BLaER1 treated with 17β-estradiol and CSF1 and Interleukin-3, amounts not matched to agents 10 nM and 100 nM (cell line): ENCODE measurements at regions not wholly inside any gene's neighbourhood (a gene's known extent, or its start where the extent isn't known, plus 50 kb on each side); places are given as distances from the start of the nearest gene placed in this dataset.
"Not testable (repeated sequence)": the region's sequence is repeated elsewhere in the genome, so short reads cannot be mapped to it uniquely, and the experiment has no call there.

Experiments used
- H3K27ac ChIP-seq, 11 experiments: shearing (Covaris generic); formaldehyde crosslinking; 2 replicates each; pipeline ENCODE4 v1.8.1; 2022
- H3K27me3 ChIP-seq, 11 experiments: shearing (Covaris generic); formaldehyde crosslinking; 2 replicates each; pipeline ENCODE4 v1.8.1; 2022
- H3K36me3 ChIP-seq, 11 experiments: shearing (Covaris generic); formaldehyde crosslinking; 2 replicates each; pipeline ENCODE4 v1.8.1; 2022
- H3K4me1 ChIP-seq, 10 experiments: shearing (Covaris generic); formaldehyde crosslinking; 2 replicates each; pipeline ENCODE4 v1.8.1; 2022
- H3K4me2 ChIP-seq, 11 experiments: shearing (Covaris generic); formaldehyde crosslinking; 2 replicates each; pipeline ENCODE4 v1.8.1; 2022
- H3K4me3 ChIP-seq, 10 experiments: shearing (Covaris generic); formaldehyde crosslinking; 2 replicates each; pipeline ENCODE4 v1.8.1; 2022
- H3K9ac ChIP-seq, 11 experiments: shearing (Covaris generic); formaldehyde crosslinking; 2 replicates each; pipeline ENCODE4 v1.8.1; 2022
- H3K9me3 ChIP-seq, 11 experiments: shearing (Covaris generic); formaldehyde crosslinking; replicated peaks in 1 of 11; 2 replicates each; pipeline ENCODE4 v1.8.1; 2022
- H4K20me1 ChIP-seq, 11 experiments: shearing (Covaris generic); formaldehyde crosslinking; 2 replicates each; pipeline ENCODE4 v1.8.1; 2022
- Cebpa-rat ChIP-seq, 11 experiments: shearing (Covaris generic); IDR thresholded peaks; 2 replicates each; pipeline ENCODE4 v1.8.1; 2022

DNA sequence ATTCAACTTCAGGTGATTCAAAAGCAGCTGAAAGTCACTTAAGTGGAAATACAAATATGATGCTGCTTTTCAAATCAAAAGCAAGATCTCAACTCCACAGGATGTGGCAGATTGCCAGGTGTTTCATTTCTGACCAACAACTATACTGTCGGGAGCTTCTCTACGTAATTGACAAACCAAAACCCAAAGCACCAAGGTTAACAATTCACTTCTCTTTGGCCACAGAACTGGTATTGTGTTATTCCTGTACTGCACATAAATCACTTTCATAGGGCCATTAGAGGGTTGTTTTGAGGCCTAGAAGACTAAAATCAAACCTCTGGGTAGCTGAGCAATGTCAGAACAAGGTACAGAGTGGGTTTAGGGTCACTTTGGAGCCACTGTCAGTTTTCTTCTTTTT, 169.7 kb downstream of the HAO1 start:
- no peaks in the 10 kb centered on the region for H3K27me3 ChIP-seq
- H3K9ac ChIP-seq, result no peak overlapping the region
- no peak overlapping the region for H3K27ac ChIP-seq
- H3K4me2 ChIP-seq, result peak overlapping the region in 3 of 11 experiments; percentile 1 to 27 (median 3); a peak in 2 of 22 replicates
- TF ChIP-seq Cebpa-rat (IDR thresholded peaks at IDR 0.05), result no peak
- no peaks in the 10 kb centered on the region for H4K20me1 ChIP-seq
- peaks cover 0 to 8% (median 5%) of the 10 kb centered on the region in 11 experiments; a peak in 11 of 22 replicates for H3K9me3 ChIP-seq
- H3K4me1 ChIP-seq, result peaks cover 0 to 17% (median 0%) of the 10 kb centered on the region in 10 experiments; a peak in 6 of 20 replicates
- H3K36me3 ChIP-seq, result no peaks in the 10 kb centered on the region
- H3K4me3 ChIP-seq, result no peak overlapping the region

DNA sequence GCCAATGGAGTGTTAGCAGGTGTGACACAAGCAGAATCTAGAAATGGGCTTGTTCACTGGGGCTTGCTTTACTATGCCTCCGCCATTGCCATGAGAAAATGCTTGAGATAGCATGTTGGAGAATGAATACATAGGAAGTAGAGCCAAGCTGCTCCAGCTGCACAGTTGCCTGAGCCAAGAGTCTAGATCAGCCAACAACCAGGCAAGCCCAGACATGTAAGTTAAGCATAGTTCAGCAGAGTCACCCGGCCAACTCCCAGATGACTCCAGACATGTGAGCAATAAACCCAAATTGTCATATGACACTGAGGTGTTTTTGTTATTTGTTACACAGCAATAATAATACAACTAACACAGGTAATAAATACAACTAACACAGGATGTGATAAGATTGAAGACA, 167.9 kb downstream of the HAO1 start:
- H3K4me1 ChIP-seq, result peaks cover 0 to 17% (median 0%) of the 10 kb centered on the region in 10 experiments; a peak in 6 of 20 replicates
- H3K9me3 ChIP-seq, result peaks cover 17 to 26% (median 23%) of the 10 kb centered on the region in 11 experiments
- no peaks in the 10 kb centered on the region for H3K36me3 ChIP-seq
- no peaks in the 10 kb centered on the region for H4K20me1 ChIP-seq
- TF ChIP-seq Cebpa-rat (IDR thresholded peaks at IDR 0.05), result no peak
- H3K4me3 ChIP-seq, result no peak overlapping the region
- no peak overlapping the region for H3K4me2 ChIP-seq
- no peaks in the 10 kb centered on the region for H3K27me3 ChIP-seq
- H3K27ac ChIP-seq, result no peak overlapping the region
- no peak overlapping the region for H3K9ac ChIP-seq

DNA sequence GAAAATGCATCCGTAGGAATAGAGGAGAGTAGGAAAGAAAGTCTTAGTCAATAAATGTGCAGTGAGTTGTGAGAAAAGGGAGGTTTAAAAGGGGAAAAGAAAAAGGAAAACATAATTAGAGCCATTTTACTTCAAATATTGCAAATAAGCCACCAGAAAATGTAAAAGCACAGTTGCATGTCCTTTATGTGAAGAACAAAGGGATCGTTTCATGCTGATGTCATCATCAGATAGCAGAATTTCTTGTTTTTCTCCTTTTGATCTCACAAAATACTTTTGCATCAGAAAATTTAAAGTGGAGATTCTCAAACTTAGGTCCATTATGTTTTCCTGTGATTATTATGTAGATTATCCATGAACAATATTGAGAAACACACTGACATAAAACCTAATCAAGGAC, 166.7 kb downstream of the HAO1 start:
- Histone ChIP-seq H3K4me3 (no peak overlapping the region), H4K20me1 (no peaks in the 10 kb centered on the region), H3K9me3 (peaks cover 17 to 29% (median 25%) of the 10 kb centered on the region in 11 experiments), H3K27ac (no peak overlapping the region), H3K4me1 (peaks cover 0 to 17% (median 0%) of the 10 kb centered on the region in 10 experiments; a peak in 6 of 20 replicates), H3K27me3 (no peaks in the 10 kb centered on the region), H3K4me2 (no peak overlapping the region), H3K9ac (no peak overlapping the region), H3K36me3 (no peaks in the 10 kb centered on the region)
- no peak for TF ChIP-seq Cebpa-rat (IDR thresholded peaks at IDR 0.05)

DNA sequence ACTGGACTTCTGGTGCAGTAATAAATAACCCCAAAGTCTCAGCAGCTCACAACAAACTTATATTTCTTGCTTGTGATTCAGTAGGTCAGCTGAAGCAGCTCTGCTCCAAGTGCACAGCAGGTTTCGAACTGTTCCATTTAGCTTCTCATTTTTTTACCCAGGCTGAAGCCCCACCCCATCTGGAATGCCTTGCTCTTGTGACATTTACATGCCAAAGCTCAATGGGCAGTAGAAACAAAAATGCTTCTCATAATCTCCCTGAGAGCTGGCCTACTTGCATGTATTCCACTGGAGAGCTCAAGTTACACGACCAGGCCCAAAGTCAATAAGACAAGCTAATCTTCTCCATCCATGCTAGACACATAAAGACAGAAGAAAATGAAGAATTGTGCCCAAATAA, 165.2 kb downstream of the HAO1 start:
- peak overlapping the region in 3 of 11 experiments; percentile 8 to 38 (median 26); a peak in 3 of 22 replicates for H3K4me2 ChIP-seq
- no peaks in the 10 kb centered on the region for H3K27me3 ChIP-seq
- H3K36me3 ChIP-seq, result no peaks in the 10 kb centered on the region
- no peak for TF ChIP-seq Cebpa-rat (IDR thresholded peaks at IDR 0.05)
- H4K20me1 ChIP-seq, result no peaks in the 10 kb centered on the region
- H3K27ac ChIP-seq, result no peak overlapping the region
- H3K4me1 ChIP-seq, result peaks cover 0 to 17% (median 0%) of the 10 kb centered on the region in 10 experiments; a peak in 6 of 20 replicates
- H3K9ac ChIP-seq, result no peak overlapping the region
- H3K4me3 ChIP-seq, result no peak overlapping the region
- peaks cover 17 to 32% (median 25%) of the 10 kb centered on the region in 11 experiments for H3K9me3 ChIP-seq

DNA sequence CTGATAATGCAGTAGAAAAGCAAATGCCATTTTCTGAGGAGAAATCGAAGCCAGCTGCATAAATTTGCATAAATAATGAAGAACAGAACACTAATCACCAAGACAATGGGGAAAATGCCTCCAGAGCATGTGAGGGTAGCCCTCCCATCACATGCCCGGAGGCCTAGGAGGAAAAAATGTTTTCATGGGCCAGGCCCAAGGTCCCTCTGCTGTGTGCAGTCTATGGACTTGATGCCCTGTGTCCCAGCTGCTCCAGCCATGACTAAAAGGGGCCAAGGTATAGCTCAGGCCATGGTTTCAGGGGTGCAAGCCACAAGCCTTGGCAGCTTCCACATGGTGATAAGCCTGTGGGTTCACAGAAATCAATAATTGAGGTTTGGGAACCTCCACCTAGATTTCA, 164.1 kb downstream of the HAO1 start:
- no peaks in the 10 kb centered on the region for H3K27me3 ChIP-seq
- no peaks in the 10 kb centered on the region for H3K36me3 ChIP-seq
- TF ChIP-seq Cebpa-rat (IDR thresholded peaks at IDR 0.05), result no peak
- no peak overlapping the region for H3K27ac ChIP-seq
- H3K4me1 ChIP-seq, result peaks cover 0 to 10% (median 0%) of the 10 kb centered on the region in 10 experiments; a peak in 4 of 20 replicates
- H4K20me1 ChIP-seq, result no peaks in the 10 kb centered on the region
- H3K4me2 ChIP-seq, result no peak overlapping the region
- H3K9me3 ChIP-seq, result peaks cover 17 to 32% (median 25%) of the 10 kb centered on the region in 11 experiments
- H3K9ac ChIP-seq, result no peak overlapping the region
- H3K4me3 ChIP-seq, result no peak overlapping the region

DNA sequence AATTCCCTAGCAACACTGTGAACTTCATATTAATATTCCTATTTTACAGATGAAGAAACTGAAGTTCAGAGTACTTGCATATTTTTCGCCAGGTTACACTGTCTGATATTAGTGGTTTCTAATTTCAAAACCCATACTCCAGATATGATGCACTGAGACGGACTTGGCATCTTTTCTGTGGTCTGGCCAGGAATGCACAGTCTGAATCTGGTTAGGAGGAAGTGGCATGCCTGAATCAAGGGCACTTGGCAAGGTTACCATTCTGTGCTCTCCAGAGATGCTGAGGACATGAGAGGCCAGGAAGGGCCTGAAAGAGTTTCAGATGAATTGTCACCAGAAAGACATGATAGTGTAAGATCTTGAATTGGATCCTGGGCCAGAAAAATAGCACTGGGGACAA, 150.1 kb downstream of the HAO1 start:
- Histone ChIP-seq H4K20me1 (no peaks in the 10 kb centered on the region), H3K4me1 (no peaks in the 10 kb centered on the region), H3K9ac (no peak overlapping the region), H3K4me2 (no peak overlapping the region), H3K36me3 (no peaks in the 10 kb centered on the region), H3K27ac (no peak overlapping the region), H3K9me3 (no peaks in the 10 kb centered on the region), H3K27me3 (no peaks in the 10 kb centered on the region), H3K4me3 (no peak overlapping the region)
- TF ChIP-seq Cebpa-rat (IDR thresholded peaks at IDR 0.05), result no peak

DNA sequence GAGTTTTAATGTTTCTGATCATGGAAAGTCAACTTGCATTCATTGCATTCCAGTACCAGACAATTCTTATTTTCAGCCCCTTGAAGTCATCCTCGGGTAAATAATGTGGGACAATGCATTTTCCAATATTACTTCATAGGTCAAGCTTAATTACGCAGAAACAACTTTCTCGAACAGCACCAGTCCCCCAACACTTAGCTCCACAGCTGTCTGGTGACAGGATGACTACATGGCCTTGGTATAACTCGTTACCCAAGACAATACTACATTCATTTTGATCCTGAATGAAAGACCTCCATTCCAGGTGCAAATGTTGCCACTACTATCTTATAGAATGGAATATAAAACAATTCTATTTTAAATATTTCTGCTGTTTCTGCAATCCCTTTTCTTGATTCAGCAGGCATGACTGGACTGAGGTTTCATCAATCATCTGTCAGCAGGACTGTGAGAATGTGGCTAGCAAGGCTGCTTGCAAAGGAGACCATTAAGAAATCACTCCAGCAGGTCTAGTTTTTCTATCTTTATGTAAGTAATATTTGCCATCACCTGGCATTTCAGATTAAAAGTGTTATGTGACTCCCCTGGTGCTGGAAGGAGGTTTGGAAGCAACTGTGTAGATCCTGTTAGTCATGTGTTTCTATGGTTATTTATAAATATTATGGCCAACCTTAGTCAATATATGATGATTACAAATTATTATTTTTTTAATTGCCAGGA, 147.9 kb downstream of the HAO1 start:
- no peak overlapping the region for H3K4me3 ChIP-seq
- TF ChIP-seq Cebpa-rat (IDR thresholded peaks at IDR 0.05), result no peak

DNA sequence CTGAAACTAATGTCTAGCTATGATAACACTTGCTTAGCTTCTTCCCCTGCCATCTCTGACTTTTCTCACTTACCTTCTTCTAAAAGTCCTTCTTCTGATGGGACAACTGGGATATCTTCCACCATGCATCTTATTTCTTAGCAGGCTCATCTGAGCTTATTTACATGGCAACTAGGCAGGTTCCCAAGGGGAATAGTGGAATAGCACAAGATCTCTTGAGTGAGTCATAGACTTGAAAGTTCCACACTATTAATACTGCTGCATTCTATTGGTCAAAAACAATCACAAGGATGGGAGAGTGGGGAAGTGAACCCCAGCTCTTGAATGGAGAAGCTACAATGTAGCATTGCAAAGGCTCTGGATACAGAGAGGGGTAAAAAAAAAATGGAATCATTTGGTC, 142.1 kb downstream of the HAO1 start:
- H3K4me1 ChIP-seq, result no peaks in the 10 kb centered on the region
- no peak overlapping the region for H3K9ac ChIP-seq
- no peak for TF ChIP-seq Cebpa-rat (IDR thresholded peaks at IDR 0.05)
- H3K27me3 ChIP-seq, result no peaks in the 10 kb centered on the region
- H3K4me3 ChIP-seq, result no peak overlapping the region
- H3K4me2 ChIP-seq, result no peak overlapping the region
- peaks cover 4 to 9% (median 6%) of the 10 kb centered on the region in 11 experiments; a peak in 20 of 22 replicates for H3K9me3 ChIP-seq
- no peaks in the 10 kb centered on the region for H4K20me1 ChIP-seq
- no peak overlapping the region for H3K27ac ChIP-seq
- no peaks in the 10 kb centered on the region for H3K36me3 ChIP-seq

More for the DNA sequence above, 147.9 kb downstream of the HAO1 start:
- no peak overlapping the region for H3K27ac ChIP-seq
- no peaks in the 10 kb centered on the region for H3K36me3 ChIP-seq
- H3K4me1 ChIP-seq, result no peaks in the 10 kb centered on the region
- no peak overlapping the region for H3K9ac ChIP-seq
- H3K27me3 ChIP-seq, result no peaks in the 10 kb centered on the region
- no peaks in the 10 kb centered on the region for H3K9me3 ChIP-seq
- H3K4me2 ChIP-seq, result no peak overlapping the region
- H4K20me1 ChIP-seq, result no peaks in the 10 kb centered on the region

DNA sequence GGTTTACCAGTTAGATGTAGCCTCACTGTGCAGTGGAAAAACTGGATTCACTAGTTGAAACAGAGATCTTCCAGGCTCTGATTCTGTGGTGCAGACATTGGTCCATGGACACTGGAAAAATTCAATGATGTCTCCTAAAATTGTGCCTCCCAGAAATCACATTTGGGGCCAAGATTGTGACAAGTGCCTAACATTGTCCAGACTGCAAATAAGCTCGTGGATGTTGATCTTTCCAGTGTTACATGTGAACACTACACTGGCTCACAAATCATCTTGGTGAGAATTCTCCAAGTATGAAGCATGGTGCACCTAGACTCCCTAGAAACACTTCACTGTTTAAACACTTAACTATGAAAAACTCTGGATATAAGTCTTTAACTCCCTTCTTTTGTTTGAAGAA, 140.4 kb downstream of the HAO1 start:
- Histone ChIP-seq H3K27me3 (no peaks in the 10 kb centered on the region), H3K27ac (no peak overlapping the region), H3K9me3 (peaks cover 13 to 19% (median 17%) of the 10 kb centered on the region in 11 experiments), H3K4me1 (no peaks in the 10 kb centered on the region), H3K36me3 (no peaks in the 10 kb centered on the region), H3K4me2 (no peak overlapping the region), H3K4me3 (no peak overlapping the region), H4K20me1 (no peaks in the 10 kb centered on the region), H3K9ac (no peak overlapping the region)
- no peak for TF ChIP-seq Cebpa-rat (IDR thresholded peaks at IDR 0.05)

DNA sequence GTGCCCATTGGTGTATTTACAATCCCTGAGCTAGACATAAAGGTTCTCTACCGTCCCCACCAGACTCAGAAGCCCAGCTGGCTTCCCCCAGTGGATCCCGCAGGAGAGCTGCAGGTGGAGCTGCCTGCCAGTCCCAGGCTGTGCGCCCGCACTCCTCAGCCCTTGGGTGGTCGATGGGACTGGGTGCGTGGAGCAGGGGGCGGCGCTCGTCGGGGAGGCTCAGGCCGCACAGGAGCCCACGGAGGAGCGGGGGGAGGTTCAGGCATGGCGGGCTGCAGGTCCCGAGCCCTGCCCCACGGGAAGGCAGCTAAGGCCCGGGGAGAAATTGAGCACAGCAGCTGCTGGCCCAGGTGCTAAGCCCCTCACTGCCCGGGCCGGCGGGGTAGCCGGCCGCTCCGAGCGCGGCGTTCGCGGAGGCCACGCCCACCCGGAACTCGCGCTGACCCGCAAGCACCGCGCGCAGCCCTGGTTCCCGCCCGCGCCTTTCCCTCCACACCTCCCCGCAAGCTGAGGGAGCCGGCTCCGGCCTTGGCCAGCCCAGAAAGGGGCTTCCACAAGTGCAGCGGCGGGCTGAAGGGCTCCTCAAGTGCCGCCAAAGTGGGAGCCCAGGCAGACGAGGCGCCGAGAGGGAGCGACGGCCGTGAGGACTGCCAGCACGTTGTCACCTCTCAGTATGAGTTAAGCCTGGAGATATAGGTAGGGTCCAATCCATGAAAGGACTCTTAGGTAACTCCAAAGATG, 136.7 kb downstream of the HAO1 start:
- not testable (repeated sequence) for H3K36me3 ChIP-seq, H3K27me3 ChIP-seq, H4K20me1 ChIP-seq, H3K4me3 ChIP-seq, H3K4me1 ChIP-seq, H3K9ac ChIP-seq, H3K27ac ChIP-seq, H3K4me2 ChIP-seq
- peaks cover 35 to 49% (median 40%) of the 10 kb centered on the region in 11 experiments for H3K9me3 ChIP-seq
